GM19452 (cell line): ENCODE measurements at regions not wholly inside any gene's neighbourhood (a gene's known extent, or its start where the extent isn't known, plus 50 kb on each side); places are given as distances from the start of the nearest gene placed in this dataset.

Experiments used
- ATAC-seq: cut with Tn5 transposase; IDR thresholded peaks from one replicate; pipeline ENCODE4 v1.9.1; 2021; ENCODE audit not compliant: unreplicated experiment

DNA sequence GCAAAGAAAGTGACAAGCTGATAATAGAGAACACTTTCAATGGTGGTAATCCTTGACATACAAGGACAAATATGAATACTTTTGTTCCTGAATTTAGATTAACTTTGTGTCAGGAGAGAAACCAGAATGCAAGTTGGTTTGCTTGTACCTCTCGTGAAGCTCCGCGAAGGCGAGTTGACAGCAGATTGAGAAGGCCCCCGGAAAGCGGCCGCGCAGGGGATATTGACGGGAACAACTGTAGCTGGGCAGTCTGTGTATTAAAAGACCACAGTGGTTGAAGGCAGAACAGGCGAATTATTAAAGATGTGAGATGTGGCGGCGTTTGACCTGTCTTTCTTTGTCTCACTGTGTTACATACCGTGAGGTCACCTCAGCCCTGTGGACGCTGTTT is 175.8 kb upstream of the RALGAPA2 start:
- ATAC-seq = no peak

DNA sequence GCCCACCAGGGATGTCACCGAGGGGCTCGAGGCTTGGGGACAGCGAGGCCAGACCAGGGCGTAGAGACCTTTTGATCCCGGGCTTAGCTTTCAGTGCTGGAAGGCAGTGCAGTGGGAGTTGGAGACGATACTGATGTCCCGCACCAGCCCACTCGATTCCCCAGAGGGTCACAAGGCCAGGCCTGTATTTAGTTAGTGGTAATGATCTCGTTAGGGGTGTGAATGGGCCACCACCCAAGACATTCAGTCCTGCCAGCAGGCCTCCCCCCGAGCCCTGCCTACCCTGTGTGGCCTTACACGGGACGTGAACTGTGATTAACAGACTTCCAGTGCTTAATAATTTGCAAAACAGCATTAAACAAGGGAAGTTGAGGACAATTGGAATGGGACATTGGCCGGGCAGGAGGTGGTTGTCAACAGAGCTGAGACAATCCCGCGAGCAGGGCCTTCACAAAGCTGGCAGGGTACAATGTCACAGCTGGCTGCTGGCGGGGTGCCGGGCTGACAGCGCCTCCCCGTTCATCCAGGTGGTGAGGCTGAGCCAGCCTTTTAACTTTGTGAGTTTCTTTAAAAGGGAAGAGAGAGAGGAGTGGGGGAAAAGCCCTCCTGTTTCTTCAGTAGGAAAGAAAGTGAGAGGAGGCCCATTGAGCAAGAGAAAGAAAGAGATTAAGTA is 175.3 kb upstream of the RALGAPA2 start:
- ATAC-seq = no peak

DNA sequence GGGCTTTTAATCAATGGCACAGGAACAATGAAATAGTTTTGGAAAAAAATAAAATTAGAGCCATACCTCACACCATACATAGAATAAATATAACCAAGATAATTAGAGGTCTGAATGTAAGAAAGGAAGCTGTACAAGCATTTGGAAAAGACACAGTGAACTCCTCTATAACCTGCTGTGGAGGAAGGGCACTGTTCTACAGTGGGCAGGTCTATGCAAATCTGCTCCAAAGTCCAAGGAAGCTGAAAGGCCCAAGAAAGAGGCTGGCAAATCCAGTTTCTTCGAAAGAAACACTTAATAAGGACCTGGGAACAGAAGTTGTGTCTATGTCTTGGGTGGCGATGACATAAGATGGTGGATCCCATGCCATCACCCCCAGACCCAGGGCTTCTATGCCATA is 169.4 kb upstream of the RALGAPA2 start:
- ATAC-seq = no peak

DNA sequence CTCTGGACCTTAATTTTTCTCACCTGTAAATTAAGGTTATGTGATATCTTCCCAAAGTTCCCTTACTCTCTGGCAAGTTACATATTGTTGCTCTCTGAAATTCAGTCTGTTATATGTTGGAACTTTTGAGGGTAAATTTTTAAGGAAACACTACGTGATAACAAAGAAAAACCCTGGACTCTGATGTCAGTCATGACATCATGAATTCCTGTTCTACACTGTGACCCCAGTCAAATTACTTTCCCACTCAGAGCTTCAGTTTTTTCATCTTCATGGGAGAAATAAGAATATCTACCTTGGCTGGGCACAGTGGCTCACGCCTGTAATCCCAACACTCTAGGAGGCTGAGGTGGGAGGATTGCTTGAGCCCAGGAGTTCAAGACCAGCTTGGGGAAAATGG is 164.6 kb upstream of the RALGAPA2 start:
- ATAC-seq = no peak

DNA sequence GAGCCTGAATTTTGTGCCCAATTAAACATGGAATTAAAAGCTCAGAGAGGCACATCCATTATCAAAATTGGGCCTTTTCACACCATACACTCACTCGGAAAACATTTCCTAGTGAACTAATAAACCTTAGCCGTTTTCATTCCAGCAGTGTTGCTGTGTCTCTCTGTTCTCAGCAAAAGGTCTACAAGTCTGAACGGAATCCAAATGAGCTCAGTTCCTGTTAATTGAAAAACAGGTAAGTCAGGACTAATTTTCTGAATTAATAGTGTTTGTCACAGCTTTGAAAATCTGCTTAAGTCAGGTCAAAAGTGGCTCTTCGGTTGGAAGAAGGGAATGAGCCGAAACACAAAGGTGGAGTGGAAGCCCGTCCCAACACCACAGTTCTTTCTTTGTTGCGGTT is 163.3 kb upstream of the RALGAPA2 start:
- no peak for ATAC-seq

DNA sequence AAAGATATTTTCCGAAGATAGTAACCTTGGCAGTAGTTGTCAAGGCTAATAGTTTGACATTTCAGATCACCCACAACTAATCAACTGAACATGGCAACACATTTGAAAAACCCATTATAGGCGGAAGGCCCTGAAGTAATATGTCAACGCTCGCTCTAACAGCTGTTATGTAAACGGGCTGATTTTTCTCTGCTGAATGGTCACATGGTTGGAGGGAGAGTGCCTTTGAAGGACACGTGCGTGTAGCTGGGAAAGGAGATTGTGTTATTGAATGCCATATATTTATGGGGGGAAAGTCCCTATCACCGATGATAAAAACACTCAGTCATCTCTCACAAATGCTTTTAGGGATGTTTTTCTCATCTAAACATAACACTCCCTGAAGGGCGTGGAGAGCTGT is 160.0 kb upstream of the RALGAPA2 start:
- ATAC-seq = no peak

DNA sequence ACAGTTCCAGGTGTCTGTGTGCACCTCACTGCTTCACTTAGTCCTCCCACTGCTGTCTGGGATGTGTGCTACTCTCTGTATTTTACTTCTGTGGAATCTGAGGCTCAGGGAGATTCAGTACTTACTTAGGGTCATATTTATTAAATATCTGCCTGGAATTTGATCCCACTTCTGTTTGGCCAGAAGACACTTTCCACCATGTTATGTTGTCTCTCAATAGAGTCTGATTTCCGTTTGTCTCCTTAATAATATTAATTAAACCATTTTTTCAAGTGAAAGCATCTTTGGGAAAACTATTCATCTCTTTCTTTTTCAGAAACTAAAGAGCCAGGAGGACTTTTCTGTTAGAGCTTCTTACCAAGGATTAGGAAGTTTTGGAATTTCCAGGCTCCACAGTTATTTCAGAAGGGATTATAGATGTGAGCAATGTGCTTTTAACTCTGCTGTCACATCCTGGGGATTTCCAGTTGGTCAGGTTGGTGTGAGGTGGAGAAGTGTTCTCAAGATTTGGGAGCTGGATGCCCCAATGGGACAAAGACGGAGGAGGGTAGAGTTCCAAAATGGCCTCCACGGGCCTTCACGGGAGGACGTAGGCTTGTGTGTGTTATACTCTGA is 156.8 kb upstream of the RALGAPA2 start:
- no peak for ATAC-seq

DNA sequence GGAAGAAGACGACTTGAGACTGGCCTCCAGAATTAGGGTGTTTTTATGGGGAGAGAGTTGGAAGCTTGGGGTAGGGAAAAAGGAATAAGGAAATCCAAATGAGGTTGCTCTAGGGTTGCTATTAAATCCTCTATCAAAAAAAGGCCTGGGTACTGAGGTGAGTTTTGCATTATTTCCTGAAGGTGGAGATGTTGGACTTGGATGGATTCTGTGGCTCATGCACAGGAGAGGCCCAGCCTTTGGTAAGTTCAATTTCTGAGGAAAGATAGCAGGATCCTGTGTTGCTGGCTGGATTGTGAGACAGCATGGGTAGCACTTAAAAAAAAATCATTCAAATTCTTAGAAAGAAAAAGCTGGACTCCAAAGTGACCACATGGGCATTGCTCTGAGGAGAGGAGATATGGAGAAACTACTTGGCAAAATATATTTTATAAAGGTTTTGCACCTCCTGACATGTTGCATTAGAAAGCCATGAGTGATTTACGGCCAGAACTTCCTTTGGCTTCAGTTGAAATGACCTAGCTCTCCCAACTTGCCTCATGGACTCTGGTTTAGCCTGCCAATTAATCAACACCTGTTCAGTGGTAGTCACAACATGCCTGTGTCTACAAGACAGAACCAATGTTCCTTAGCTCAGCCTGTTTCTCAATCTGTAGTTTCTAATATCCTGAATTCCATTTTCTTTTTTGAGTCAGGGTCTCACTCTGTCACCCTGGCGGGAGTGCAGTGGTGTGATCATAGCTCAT is 152.1 kb upstream of the RALGAPA2 start:
- no peak for ATAC-seq

DNA sequence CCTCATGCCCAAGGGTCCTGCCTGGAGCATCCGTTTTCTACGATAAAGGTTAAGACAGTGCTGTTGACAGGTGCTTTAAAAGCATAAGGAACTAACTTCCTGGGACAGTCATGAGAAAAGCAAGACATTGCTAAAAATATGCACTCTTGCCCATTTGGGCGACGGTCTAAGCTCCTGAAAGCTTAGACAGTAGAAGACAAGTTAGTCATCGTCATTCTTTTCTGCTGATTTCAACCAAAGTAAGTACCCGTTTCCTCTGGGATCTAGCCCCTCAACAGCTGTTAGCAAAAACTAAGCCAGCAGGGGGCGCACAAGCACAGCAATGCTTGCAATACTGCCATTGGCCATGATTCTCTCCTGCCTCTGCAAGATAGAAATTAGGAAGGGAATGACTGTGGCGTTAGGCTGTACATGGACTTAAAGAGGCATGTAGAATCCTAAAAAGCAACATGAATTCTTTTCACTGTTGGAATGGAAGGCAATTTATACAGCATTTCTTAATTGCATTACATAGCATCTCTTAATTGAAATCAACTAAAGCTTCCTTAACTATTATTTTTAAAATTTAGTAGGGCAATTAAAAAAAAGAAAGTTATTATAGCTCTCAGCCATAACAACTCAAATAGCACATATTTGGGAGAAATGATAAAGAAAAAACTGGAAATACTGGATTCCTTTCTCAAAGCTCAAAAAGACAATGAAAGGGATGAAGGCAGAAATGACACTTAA is 147.8 kb upstream of the RALGAPA2 start:
- peak; percentile 88 for ATAC-seq

DNA sequence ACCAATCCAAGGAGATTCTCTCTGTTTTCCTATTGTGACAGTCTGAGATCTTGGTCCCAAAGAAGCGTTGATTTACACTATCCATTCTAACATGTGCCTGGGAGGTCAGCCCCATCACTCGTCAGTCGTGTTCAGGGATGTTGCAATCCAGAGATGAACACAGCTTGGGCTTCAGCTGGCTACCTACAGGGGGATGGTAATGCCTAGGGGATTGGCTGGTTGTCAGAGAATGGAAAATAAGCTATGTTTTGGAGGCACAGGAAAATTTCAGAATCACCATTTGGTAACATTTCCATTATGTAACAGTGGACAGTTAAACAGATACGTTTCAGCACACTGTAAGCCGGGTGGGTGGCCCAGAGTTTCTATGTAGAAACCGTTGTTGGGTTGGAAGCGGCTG is 147.1 kb upstream of the RALGAPA2 start:
- ATAC-seq = no peak

DNA sequence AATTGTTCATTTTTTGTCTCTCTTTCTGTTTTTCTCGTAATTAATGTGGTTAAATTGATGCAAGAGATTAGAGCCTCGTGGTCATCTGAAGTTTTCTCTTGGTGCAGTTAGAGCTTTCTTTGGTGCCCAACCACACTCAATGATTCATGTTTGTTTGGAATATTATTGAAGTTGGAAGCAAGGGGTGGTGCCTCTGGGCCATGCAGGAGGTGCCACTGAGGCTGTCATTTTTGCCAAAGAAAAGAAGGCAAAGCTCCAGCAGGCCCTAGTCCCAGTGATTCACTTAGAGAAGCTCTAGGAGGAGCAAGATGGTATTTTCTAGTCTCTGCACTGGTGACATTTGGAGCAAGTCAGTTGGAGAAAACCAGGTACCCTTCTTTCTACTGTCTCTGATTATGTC is 144.5 kb upstream of the RALGAPA2 start:
- ATAC-seq = no peak

DNA sequence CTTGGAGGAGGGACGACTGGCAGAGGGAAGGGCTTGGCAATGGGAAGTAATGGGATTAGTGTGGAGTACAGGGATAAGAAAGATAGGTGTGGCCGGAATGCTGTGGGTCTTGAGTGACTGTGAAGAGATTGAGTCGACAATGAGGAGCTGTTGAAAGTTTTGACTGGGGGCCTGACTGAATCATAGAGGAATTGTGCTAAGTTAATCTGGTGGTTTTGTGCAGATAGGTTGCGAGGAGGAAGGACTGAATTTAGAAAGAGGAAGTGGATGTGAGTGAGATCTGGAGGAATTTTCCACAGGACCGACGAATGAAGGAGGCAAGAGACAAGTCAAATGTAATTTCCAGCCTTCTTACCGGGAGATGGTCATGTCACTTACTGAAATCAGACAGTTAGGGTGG is 143.9 kb upstream of the RALGAPA2 start:
- ATAC-seq = no peak

DNA sequence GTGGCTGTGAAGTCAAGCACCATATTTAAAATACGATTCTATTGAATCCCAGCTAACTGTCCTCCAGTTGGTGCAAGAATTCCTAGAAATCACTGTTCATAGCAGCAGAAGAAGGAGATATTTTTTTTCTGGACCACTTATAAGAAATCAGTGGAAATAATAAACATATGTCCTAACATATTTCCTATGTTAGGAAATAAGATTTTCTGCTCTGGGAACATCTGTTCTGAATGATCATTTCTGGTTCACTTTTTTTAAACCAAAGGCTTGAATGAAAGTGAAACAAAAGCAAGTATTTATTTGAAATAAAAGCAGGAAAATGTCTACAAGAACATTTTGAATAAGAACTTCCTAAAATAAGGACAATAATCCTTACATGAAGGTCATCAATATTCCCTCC is 138.9 kb upstream of the RALGAPA2 start:
- no peak for ATAC-seq

DNA sequence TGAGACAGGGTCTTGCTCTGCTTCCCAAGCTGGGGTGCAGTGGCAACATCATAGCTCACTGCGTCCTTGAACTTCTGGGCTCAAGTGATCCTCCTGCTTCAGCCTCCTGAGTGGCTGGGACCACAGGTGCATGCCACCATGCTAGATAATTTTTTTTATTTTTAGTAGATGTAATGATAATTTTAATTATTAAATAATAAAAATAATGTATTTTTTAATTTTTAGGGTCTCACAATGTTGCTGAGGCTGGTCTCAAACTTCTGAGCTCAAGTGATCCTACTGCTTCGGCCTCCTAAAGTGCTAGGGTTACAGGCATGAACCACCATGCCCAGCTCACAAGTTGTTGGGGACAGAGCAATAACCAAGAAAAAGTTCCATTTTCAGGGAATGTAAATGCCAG is 138.0 kb upstream of the RALGAPA2 start:
- ATAC-seq = no peak

DNA sequence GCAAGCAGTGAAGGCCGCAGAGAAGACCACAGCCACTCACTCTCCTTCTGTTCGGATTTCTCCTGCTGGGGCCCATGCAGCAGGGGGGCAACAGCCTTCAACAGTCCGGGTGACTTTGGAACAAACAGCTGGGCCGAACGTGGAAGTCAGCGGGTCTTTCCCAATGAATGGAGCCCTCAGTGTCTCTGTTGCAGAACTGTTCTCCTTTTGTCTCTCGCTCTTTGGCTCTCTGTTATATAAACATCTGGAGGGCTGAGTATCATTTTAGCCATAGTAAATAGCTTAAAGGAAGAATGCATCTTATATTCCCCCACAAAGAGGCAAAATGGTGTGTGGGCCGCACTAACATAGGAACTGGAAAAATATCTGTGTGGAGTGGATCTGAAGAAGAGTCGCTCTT is 136.7 kb upstream of the RALGAPA2 start:
- ATAC-seq = no peak

DNA sequence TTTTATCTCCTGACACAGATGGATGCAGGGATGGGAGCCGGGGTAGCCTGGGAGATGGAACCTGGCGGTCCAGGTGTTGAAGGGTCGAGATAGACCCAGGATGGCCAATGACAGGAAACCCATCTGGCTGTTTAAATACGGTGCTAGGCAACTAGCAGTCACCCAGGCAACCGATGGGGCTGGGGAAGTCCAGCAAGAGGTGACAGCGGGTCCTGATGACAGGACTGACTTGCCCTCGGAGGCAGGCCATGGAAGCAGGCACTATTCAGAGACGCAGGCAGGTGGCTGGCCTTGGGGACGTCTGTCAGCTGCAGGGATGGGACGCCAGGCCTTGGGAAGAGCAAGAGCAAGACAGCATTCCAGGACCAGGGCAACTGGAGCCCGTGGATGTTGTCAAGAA is 135.4 kb upstream of the RALGAPA2 start:
- ATAC-seq = no peak

DNA sequence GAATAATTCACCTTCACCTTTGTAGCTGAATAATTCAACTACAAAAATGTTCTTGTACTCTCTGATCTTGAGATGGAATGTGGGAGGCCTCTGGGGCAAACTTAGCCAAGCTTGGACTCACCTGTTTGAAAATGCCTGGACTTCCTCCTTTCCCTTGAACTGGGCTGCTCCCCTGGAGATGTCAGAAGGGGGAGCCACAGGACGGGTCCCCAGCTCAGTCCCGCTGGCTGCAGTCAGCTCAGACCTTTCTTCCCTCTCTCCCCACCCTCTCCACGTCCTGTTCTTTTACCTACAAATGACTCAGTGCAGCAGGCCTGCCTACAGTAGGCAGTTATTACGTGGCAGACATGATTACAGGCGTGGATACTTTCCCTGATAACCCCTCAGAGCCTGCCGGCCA is 131.5 kb upstream of the RALGAPA2 start:
- no peak for ATAC-seq

DNA sequence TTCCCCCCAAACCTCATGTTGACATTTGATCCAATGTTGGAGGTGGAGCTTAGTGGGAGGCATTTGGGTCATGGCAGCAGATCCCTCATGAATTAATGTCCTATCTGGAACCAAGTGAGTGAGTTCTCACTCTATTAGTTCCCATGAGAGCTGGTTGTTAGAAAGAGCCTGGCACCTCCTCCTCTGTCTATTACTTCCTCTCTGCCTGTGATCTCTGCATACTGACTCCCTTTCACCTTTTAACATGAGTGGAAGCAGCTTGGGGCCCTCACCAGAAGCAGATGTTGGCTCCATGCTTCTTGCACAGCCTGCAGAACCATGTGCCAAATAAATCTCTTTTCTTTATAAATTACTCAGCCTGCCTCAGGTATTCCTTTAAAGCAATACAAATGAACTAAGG is 127.3 kb upstream of the RALGAPA2 start:
- no peak for ATAC-seq

DNA sequence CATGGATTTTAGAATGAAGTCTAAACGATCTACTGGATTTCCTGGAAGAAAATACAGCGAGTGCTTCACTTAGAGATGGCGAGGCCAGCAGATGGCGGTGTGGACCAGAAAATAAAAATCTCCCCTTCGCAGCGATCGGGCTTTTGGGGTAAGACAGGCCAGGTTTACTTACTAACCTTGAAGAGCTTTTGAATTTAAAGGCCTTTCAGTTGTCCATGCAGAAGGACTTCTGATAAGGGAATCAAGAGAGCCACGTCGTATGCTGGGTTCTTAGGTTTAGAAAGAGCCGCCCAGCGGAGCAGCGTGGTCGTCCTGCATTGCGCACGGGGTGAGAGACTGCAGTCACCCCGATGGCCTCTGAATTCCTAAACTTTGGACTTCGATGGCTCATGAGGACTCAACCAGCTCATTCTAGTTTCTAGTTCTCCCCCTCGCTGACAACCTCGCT is 125.2 kb upstream of the RALGAPA2 start:
- no peak for ATAC-seq

DNA sequence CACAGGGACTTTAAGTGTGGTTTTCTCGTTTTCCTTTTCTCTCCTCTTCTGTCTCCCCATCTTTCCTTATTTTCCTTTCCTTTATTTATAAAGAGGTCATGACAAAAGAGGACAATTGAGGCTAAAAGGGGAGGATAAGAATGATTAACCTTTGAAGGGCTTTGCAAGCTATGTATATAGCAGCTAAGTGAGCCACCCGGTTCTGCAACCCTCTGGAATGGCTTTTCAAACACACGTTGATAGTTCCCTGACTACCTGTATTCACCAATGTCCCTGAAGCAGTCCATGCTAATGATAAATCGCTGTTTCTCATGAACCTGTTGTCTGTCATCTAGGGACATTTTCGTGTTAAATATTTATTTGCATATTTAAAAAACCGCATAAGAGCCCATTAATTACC is 124.4 kb upstream of the RALGAPA2 start:
- ATAC-seq = no peak

DNA sequence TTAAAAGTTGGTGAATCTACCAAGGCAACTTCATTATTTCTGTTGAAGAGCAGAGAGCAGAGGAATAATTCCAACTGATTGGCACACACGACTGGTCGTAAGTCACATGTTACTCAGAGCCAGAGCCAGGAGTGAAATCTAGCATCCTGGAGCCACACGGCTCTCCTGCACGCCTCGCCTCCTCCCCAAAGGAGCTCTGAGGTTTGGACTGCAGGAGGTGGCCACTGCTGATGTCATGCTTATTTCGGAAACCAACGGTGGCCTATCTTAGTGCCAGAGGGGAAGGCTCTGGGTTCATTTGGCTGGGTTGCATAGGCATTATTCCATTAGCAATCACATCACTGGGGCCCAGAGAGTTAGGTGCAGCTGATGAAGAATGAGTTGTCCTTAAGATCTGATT is 123.5 kb upstream of the RALGAPA2 start:
- no peak for ATAC-seq

DNA sequence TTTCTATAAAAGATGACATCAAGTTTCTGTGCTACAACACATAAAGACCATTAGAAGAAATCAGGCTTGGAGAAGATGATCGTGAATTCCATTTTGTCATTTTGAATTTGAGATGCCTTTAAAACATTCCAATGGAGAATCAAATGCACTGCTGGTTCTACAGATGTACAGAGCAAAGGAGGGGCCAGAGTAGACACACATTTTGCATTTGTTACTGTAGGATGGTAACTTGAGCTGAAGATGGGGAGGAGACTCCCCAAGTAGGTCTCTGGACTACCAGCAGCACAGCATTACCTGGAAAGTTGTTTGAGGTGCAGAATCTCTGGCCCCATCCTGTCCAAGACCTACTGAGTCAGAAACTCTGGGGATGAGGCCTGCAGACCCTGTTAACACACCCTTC is 121.6 kb upstream of the RALGAPA2 start:
- ATAC-seq = no peak
